Omental fat pad (tissue), 3 donors: ENCODE measurements at regions not wholly inside any gene's neighbourhood (a gene's known extent, or its start where the extent isn't known, plus 50 kb on each side); places are given as distances from the start of the nearest gene placed in this dataset.

Source experiments
- ATAC-seq: fragments of 150-250 bp; one replicate; pipeline ENCODE4 v1.9.1; 2016; ENCODE audit warnings: mild to moderate bottlenecking, moderate library complexity; ENCODE audit not compliant: low FRiP score
- DNase-seq: peaks from one replicate; pipeline ENCODE4 v3.0.0-alpha.2; 2019; ENCODE audit warnings: low spot score
- CTCF ChIP-seq, 3 donors: fragments of 450-650 bp; IDR thresholded peaks; one replicate each; pipeline ENCODE4 v1.5.1; 2016 to 2017; ENCODE audit warnings: antibody characterized with exemption in 3 of 3, mild to moderate bottlenecking in 3 of 3, moderate library complexity in 2 of 3

GRCh38 chr21:18759267-18759666 lies 355.7 kb upstream of the TMPRSS15 start:
- no peak for TF ChIP-seq CTCF (IDR thresholded peaks at IDR 0.05)
- DNase-seq (no peak), ATAC-seq (no peak)

DNA sequence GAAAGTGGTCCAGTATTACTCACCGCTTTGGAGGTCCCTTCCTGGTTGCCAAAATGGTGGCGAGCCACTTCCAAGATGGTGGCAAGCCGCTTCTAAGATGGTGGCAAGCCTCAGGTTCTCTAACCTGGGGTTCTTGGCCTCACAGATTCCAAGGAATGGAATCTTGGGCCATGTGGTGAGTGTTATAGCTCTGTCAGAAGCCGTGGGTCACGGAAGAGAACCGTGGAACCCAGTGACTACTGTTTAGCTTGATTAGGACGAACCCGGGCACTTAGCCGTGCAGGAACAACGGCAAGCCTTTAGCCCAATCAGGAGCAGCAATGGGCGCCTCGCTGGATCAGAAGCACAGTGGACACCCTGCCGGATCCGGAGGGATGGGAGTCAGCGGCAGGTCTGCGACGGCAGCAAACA lies 356.2 kb upstream of the TMPRSS15 start:
- DNase-seq (no peak), ATAC-seq (no peak)
- no peak for TF ChIP-seq CTCF (IDR thresholded peaks at IDR 0.05)

GRCh38 chr21:18760247-18760646 lies 356.7 kb upstream of the TMPRSS15 start:
- ATAC-seq (no peak), DNase-seq (no peak)
- TF ChIP-seq CTCF (IDR thresholded peaks at IDR 0.05) = no peak

DNA sequence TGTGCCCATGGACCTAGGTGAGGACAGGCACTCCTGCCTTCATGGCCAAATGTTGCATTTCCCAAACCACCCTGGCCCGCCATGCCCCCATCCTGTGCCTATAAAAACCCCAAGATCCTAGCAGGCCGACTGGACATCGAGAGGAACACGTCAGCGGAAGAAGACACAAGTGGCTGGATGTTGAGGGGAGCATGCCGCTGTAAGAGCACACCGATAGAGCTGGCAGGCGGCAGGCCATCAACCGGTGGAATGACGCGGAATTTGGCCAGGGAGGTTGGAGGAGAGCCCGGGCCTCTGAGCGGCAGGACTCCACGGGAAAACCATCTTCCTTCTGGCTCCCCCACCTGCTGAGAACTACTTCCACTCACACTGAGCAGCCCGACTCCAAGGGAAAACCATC lies 361.1 kb upstream of the TMPRSS15 start:
- TF ChIP-seq CTCF (IDR thresholded peaks at IDR 0.05) = no peak
- ATAC-seq = no peak
- no peak for DNase-seq

DNA sequence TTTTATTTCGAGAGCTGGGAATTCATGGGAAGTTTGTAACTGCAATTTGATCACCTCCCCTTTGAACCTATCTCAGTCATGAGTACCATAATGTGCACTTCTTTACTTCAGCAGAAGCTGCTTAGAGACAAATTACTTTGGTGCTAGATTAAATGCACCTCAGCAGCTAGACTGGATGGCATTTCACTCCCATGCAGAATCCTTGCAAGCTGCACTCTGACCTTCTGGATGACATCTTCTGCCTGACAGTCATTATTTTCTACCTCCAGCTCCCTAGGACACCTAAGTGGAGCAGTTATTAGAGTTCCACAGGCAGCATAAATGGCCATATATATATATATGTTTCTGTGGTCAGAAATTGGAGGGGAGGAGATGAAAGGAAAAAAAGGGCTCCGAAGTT lies 366.0 kb upstream of the TMPRSS15 start:
- DNase-seq (no peak), ATAC-seq (no peak)
- no peak for TF ChIP-seq CTCF (IDR thresholded peaks at IDR 0.05)

GRCh38 chr21:18771845-18772380 lies 368.3 kb upstream of the TMPRSS15 start:
- no peak for TF ChIP-seq CTCF (IDR thresholded peaks at IDR 0.05)
- no peak for DNase-seq

DNA sequence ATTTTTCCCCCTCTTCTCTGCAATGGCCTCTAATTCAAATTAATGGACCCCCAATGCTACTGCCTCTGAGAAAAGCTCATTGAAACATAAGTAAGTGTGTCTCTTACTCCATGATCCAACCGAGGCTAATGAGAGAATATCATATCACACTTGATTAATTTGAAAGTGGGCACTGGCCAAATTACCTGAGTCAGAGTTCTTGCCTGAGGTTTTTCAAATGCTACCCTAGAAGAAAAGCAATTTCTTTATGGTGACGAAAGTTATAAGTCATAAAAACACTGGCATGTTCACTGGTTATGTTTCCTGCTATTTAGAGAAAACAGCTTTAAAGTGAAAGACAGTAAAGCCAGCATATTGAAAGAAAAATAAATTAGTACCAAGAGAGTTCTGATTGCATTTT lies 368.8 kb upstream of the TMPRSS15 start:
- no peak for TF ChIP-seq CTCF (IDR thresholded peaks at IDR 0.05)
- DNase-seq (no peak), ATAC-seq (peak; percentile 91)

More at GRCh38 chr21:18771845-18772380, 368.3 kb upstream of the TMPRSS15 start:
- no peak for ATAC-seq
